WTC11 (cell line): ENCODE measurements at regions not wholly inside any gene's neighbourhood (a gene's known extent, or its start where the extent isn't known, plus 50 kb on each side); places are given as distances from the start of the nearest gene placed in this dataset.

Experiments used
- CTCF ChIP-seq: fragments of 200-600 bp; IDR thresholded peaks from 2 replicates; pipeline ENCODE4 v1.8.0; 2022; ENCODE audit warnings: antibody characterized with exemption
- ESRRA ChIP-seq: sonication (generic); formaldehyde crosslinking; IDR thresholded peaks from 2 replicates; pipeline ENCODE4 v1.8.1; 2022; ENCODE audit warnings: mild to moderate bottlenecking, missing genetic modification reagents, borderline replicate concordance
- PREB ChIP-seq: sonication (generic); formaldehyde crosslinking; IDR thresholded peaks from 2 replicates; pipeline ENCODE4 v1.8.1; 2022; ENCODE audit warnings: mild to moderate bottlenecking, missing genetic modification reagents, moderate library complexity, borderline replicate concordance
- RELA ChIP-seq: sonication (generic); formaldehyde crosslinking; IDR thresholded peaks from 2 replicates; pipeline ENCODE4 v1.8.1; 2022; ENCODE audit warnings: missing genetic modification reagents, mild to moderate bottlenecking, borderline replicate concordance
- SP1 ChIP-seq: sonication (generic); formaldehyde crosslinking; conservative IDR thresholded peaks from 2 replicates; pipeline ENCODE4 v1.8.1; 2022; ENCODE audit warnings: missing genetic modification reagents
- USF2 ChIP-seq: sonication (generic); formaldehyde crosslinking; IDR thresholded peaks from 2 replicates; pipeline ENCODE4 v1.8.1; 2023; ENCODE audit warnings: mild to moderate bottlenecking, missing genetic modification reagents, moderate library complexity
- ZMAT4 ChIP-seq: fragments of 250-450 bp; sonication (Bioruptor Pico); IDR thresholded peaks from 2 replicates; pipeline ENCODE4 v1.9.0; 2021; ENCODE audit warnings: mild to moderate bottlenecking

DNA sequence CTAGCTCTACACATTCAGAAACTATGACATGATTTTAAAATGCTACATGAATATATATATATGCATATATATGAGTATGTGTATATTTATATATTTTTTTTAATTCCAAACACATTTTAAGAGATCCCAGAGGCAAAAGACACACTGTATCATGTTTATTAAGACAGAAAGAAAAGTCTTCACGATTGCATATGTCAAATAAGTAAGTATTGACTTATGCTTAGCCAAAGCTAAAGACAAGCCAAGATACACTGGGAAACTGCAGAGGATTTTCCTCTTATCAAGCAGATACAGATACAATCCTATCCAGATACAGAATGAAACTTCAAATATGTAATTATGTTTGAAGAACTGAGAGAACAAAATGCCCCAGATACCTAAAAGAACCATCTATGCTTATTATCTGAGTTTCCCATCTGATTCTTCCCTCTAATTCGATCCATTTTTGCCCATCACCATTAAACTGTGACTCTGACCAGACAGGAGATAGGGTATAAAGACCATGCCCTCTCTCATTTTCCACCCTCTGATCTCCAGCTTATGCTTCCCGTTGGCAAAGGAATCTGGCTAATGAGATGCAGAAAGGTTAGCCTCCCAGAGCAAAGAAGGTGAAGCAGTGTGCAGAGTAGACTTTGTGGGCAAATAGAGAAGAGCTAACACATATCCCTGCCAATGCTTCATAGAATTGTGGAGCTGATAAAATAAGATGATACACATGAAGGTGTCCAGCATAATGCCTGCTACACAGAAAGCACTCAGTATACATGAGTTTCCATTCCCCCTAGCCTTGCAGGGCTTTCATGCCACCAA is 131.0 kb upstream of the TARS1 start:
- TF ChIP-seq SP1 (CRISPR knock-in tag) (no peak), CTCF (no peak), RELA (CRISPR knock-in tag) (no peak), USF2 (CRISPR knock-in tag) (no peak), ESRRA (CRISPR knock-in tag) (no peak), ZMAT4 (no peak), PREB (no peak)
